K562 (cell line): ENCODE measurements at regions not wholly inside any gene's neighbourhood (a gene's known extent, or its start where the extent isn't known, plus 50 kb on each side); places are given as distances from the start of the nearest gene placed in this dataset.

ENCODE experiments used
- ATAC-seq: fragments of 200-7000 bp; cut with Tn5 transposase; 3 replicates; pipeline ENCODE4 v1.9.1; 2020; ENCODE audit warnings: moderate library complexity
- BruUV-seq: library from RNA; stranded (reverse); fragments of 400-500 nt; replicated peaks from 2 replicates; lab custom pipeline; 2021; lab: Mats Ljungman, UMichigan
- CTCF ChIA-PET: fragments of 300-600 bp; formaldehyde crosslinking; extraction: SDS; loops from one replicate; lab custom pipeline; 2021; ENCODE audit warnings: low intra/inter-chr PET ratio; lab: Yijun Ruan, JAX
- POLR2A ChIA-PET: fragments of 300-600, 350-650 bp; sonication (Branson Sonifier 250); formaldehyde crosslinking; extraction: SDS; loops from one replicate; lab custom pipeline; 2021; ENCODE audit warnings: antibody characterized with exemption, inconsistent platforms; lab: Yijun Ruan, JAX
- DNase-seq, 4 experiments: peaks; one replicate each; pipeline versions ENCODE4 v3.0.0 to v3.0.0-alpha.2; 2011 to 2018; ENCODE audit warnings: low spot score in 3 of 4, mixed read lengths in 3 of 4; ENCODE audit errors: extremely low read depth in 1 of 4
- FAIRE-seq: peaks from 2 replicates; lab custom pipeline; 2011; peaks lifted over from hg19 to GRCh38; lab: Jason Lieb, UNC
- H2AFZ ChIP-seq: 2 replicates; pipeline ENCODE4 v1.6.0; 2011; ENCODE audit warnings: low read depth, low read length, control low read depth, inconsistent platforms
- H3K27ac ChIP-seq: fragments of 200-600 bp; 3 replicates; pipeline ENCODE4 v1.8.0; 2011; ENCODE audit warnings: low read depth, mild to moderate bottlenecking, control low read depth, inconsistent platforms, low read length, moderate library complexity, mixed read lengths; ENCODE audit errors: extremely low read depth
- H3K27me3 ChIP-seq, 2 experiments: fragments of 300-600 bp in 1 of 2; 2 replicates in 1 of 2; 3 replicates in 1 of 2; pipeline versions ENCODE4 v1.6.0 to v1.8.0; 2011; ENCODE audit warnings: inconsistent platforms in 2 of 2, low read length in 2 of 2, mild to moderate bottlenecking in 1 of 2, mixed read lengths in 1 of 2, moderate library complexity in 1 of 2; ENCODE audit not compliant: control insufficient read depth in 2 of 2, insufficient read depth in 2 of 2
- H3K36me3 ChIP-seq: fragments of 300-600 bp; 3 replicates; pipeline ENCODE4 v1.8.0; 2011; ENCODE audit warnings: mild to moderate bottlenecking, low read length, inconsistent platforms; ENCODE audit not compliant: control insufficient read depth, insufficient read depth
- H3K4me1 ChIP-seq, 2 experiments: fragments of 200-600 bp in 1 of 2; replicated peaks in 1 of 2; 2 replicates in 1 of 2; 3 replicates in 1 of 2; pipeline versions ENCODE4 v1.5.1 to v1.8.0; 2011; ENCODE audit warnings: inconsistent platforms in 2 of 2, low read length in 2 of 2, mild to moderate bottlenecking in 1 of 2, mixed read lengths in 1 of 2, moderate library complexity in 1 of 2; ENCODE audit not compliant: control insufficient read depth in 2 of 2, insufficient read depth in 2 of 2
- H3K4me2 ChIP-seq: 2 replicates; pipeline ENCODE4 v1.6.1; 2011; ENCODE audit warnings: low read length, control low read depth, inconsistent platforms, mixed read lengths; ENCODE audit not compliant: insufficient read depth
- H3K4me3 ChIP-seq: fragments of 200-600 bp; sonication (generic), shearing (Covaris generic); 2 replicates; pipeline ENCODE4 v1.5.1; 2016; ENCODE audit warnings: control low read depth, inconsistent platforms
- H3K79me2 ChIP-seq: fragments of 200-600 bp; 3 replicates; pipeline ENCODE4 v1.8.0; 2011; ENCODE audit warnings: low read length, inconsistent platforms; ENCODE audit not compliant: control insufficient read depth, insufficient read depth
- H3K9ac ChIP-seq, 2 experiments: 2 replicates each; pipeline versions ENCODE4 v1.6.0 to v1.6.1; 2011; ENCODE audit warnings: low read depth in 2 of 2, low read length in 2 of 2, control low read depth in 1 of 2, inconsistent platforms in 1 of 2, mild to moderate bottlenecking in 1 of 2, mixed read lengths in 1 of 2; ENCODE audit not compliant: insufficient read depth in 1 of 2
- H3K9me1 ChIP-seq: one replicate; pipeline ENCODE4 v1.6.0; 2011; ENCODE audit warnings: inconsistent platforms, mild to moderate bottlenecking, low read length, moderate library complexity; ENCODE audit not compliant: control insufficient read depth, insufficient read depth
- H3K9me3 ChIP-seq: replicated peaks from 2 replicates; pipeline ENCODE4 v1.5.1; 2011; ENCODE audit warnings: low read depth, low read length, inconsistent platforms; ENCODE audit not compliant: control insufficient read depth, insufficient read depth
- H4K20me1 ChIP-seq: replicated peaks from 2 replicates; pipeline ENCODE4 v1.6.1; 2011; ENCODE audit warnings: low read length, inconsistent platforms, mixed read lengths; ENCODE audit not compliant: control insufficient read depth, insufficient read depth
- CCNT2 ChIP-seq: IDR thresholded peaks from 2 replicates; pipeline ENCODE4 v1.6.1; 2011; ENCODE audit warnings: borderline replicate concordance, low read depth, mild to moderate bottlenecking, moderate library complexity, mixed read lengths, low read length; ENCODE audit not compliant: insufficient read length; ENCODE audit errors: extremely low read depth
- DACH1 ChIP-seq: fragments of 450-650 bp; IDR thresholded peaks from 2 replicates; pipeline ENCODE4 v1.6.1; 2018; ENCODE audit not compliant: partially characterized antibody
- ETV1 ChIP-seq: fragments of 450-650 bp; conservative IDR thresholded peaks from 2 replicates; pipeline ENCODE4 v1.6.1; 2016; ENCODE audit warnings: missing genetic modification characterization, control low read depth, low read depth, missing compliant biosample characterization
- HOMEZ ChIP-seq: fragments of 250-450 bp; sonication (Bioruptor Pico); IDR thresholded peaks from 2 replicates; pipeline ENCODE4 v1.4.0; 2020; ENCODE audit warnings: mild to moderate bottlenecking, moderate library complexity
- KDM2B ChIP-seq: fragments of 250-450 bp; sonication (Bioruptor Pico); IDR thresholded peaks from 2 replicates; pipeline ENCODE4 v1.8.0; 2021; ENCODE audit warnings: mild to moderate bottlenecking, moderate library complexity
- NCOA1 ChIP-seq: fragments of 450-650 bp; IDR thresholded peaks from 2 replicates; pipeline ENCODE4 v1.6.1; 2016; ENCODE audit warnings: low read depth
- NCOA6 ChIP-seq: fragments of 450-650 bp; IDR thresholded peaks from 2 replicates; pipeline ENCODE4 v1.6.1; 2017; ENCODE audit warnings: mild to moderate bottlenecking
- SRF ChIP-seq, 2 experiments: fragments of 250-450, 450-650 bp in 1 of 2; sonication (Bioruptor Pico) in 1 of 2; sonication (generic) in 1 of 2; formaldehyde crosslinking; IDR thresholded peaks; 2 replicates each; pipeline versions ENCODE4 v1.5.0 to v1.5.1; 2020 to 2022; ENCODE audit warnings: mild to moderate bottlenecking in 1 of 2, missing genetic modification reagents in 1 of 2
- TSHZ1 ChIP-seq: fragments of 250-450 bp; sonication (Bioruptor Pico); IDR thresholded peaks from 2 replicates; pipeline ENCODE4 v1.4.0; 2020; ENCODE audit warnings: mild to moderate bottlenecking, moderate library complexity
- ZBED1 ChIP-seq: IDR thresholded peaks from 2 replicates; pipeline ENCODE4 v1.6.1; 2014
- ZNF140 ChIP-seq: fragments of 250-450 bp; sonication (Bioruptor Pico); IDR thresholded peaks from 2 replicates; pipeline ENCODE4 v1.8.0; 2021; ENCODE audit warnings: moderate library complexity, mild to moderate bottlenecking, inconsistent platforms
- ZNF197 ChIP-seq: fragments of 200-800 bp; sonication (Bioruptor generic); IDR thresholded peaks from 2 replicates; pipeline ENCODE4 v1.6.1; 2016; ENCODE audit warnings: low read depth, missing genetic modification characterization, missing compliant biosample characterization
- ZNF398 ChIP-seq: fragments of 250-450 bp; sonication (Bioruptor Pico); IDR thresholded peaks from 2 replicates; pipeline ENCODE4 v1.8.0; 2021; ENCODE audit warnings: moderate library complexity, mild to moderate bottlenecking, inconsistent platforms
- ZNF445 ChIP-seq: fragments of 250-450 bp; sonication (Bioruptor Pico); IDR thresholded peaks from 2 replicates; pipeline ENCODE4 v1.4.0; 2020; ENCODE audit warnings: low read depth, mild to moderate bottlenecking, moderate library complexity
- ZNF75A ChIP-seq: fragments of 450-650 bp; formaldehyde crosslinking; IDR thresholded peaks from 2 replicates; pipeline ENCODE4 v1.4.0; 2020; ENCODE audit warnings: mild to moderate bottlenecking
- WGBS: fragments of 100-300 bp; shearing (Covaris generic); methylation state at CpG from one replicate; pipeline ENCODE4 v1.1.6; 2016; ENCODE audit warnings: low coverage, mixed read lengths; ENCODE audit not compliant: insufficient coverage; ENCODE audit errors: missing lambda C conversion rate; 5-methylcytosine and 5-hydroxymethylcytosine counted together
- in situ Hi-C: fragments of 300-500 bp; cut with MboI; formaldehyde crosslinking; loops from 4 replicates; pipeline ENCODE4 v1.15.0; 2018; ENCODE audit warnings: inconsistent platforms, mixed read lengths
- intact Hi-C: fragments of 100-400 bp; cut with micrococcal nuclease; formaldehyde crosslinking; loops from 2 replicates; pipeline ENCODE4 v1.14.2; 2022

- no peak for TF ChIP-seq ZNF445 (CRISPR knock-in tag)
- no peak for TF ChIP-seq ZNF75A (CRISPR knock-in tag)
- no peak for TF ChIP-seq ZBED1
- TF ChIP-seq SRF (CRISPR knock-in tag; IDR thresholded peaks at IDR 0.05) = no peak
- TF ChIP-seq ETV1 = no peak
- TF ChIP-seq, all 486 proteins: peak for 0
Measured at GRCh38 chr22:48433647-48434046, 1394.0 kb downstream of the BRD1 start (continued).

GRCh38 chr22:48432781-48433518, 1394.7 kb downstream of the BRD1 start:
- POLR2A ChIA-PET = no interaction called here
- Histone ChIP-seq H3K4me1 (0 out of 5 replicates have a peak, but pooled peaks cover 0 to 2% of the 10 kb centered on the region in 2 experiments), H3K9me3 (no peaks in the 10 kb centered on the region), H3K79me2 (no peaks in the 10 kb centered on the region), H3K4me2 (no peak overlapping the region), H2AFZ (no peak overlapping the region), H3K9ac (no peak overlapping the region), H3K4me3 (no peak overlapping the region), H3K36me3 (no peaks in the 10 kb centered on the region), H3K9me1 (no peaks in the 10 kb centered on the region), H3K27me3 (peaks cover 0 to 7% of the 10 kb centered on the region in 2 experiments; a peak in 1 of 5 replicates), H3K27ac (no peak overlapping the region), H4K20me1 (no peaks in the 10 kb centered on the region)
- no peak for ATAC-seq
- 0% methylated on average over 6 of the region's 15 CpGs for WGBS
- in situ Hi-C loops (no loop called here), intact Hi-C loops (no loop called here)
- CTCF ChIA-PET = no interaction called here
- BruUV-seq = no TSS peak
- DNase-seq = no peak
- FAIRE-seq = no peak
- TF ChIP-seq ZNF398 (CRISPR knock-in tag) = no peak
- TF ChIP-seq CCNT2 = no peak
- TF ChIP-seq DACH1 = no peak
- TF ChIP-seq ZNF140 (CRISPR knock-in tag) = no peak
- TF ChIP-seq KDM2B (CRISPR knock-in tag) = no peak
- no peak for TF ChIP-seq NCOA6
- no peak for TF ChIP-seq HOMEZ
- TF ChIP-seq ZNF197 (CRISPR knock-in tag) = no peak
- TF ChIP-seq NCOA1 = no peak
- no peak for TF ChIP-seq TSHZ1 (CRISPR knock-in tag)
